B cell (primary cell): ENCODE measurements at regions not wholly inside any gene's neighbourhood (a gene's known extent, or its start where the extent isn't known, plus 50 kb on each side); places are given as distances from the start of the nearest gene placed in this dataset.

ENCODE experiments used
- ATAC-seq: fragments of 200-7000 bp; cut with Tn5 transposase; one replicate; pipeline ENCODE4 v1.10.0; 2021; ENCODE audit warnings: low read depth, mild to moderate bottlenecking, moderate number of reproducible peaks, moderate library complexity
- CTCF ChIA-PET: fragments of 350-600 bp; sonication (Branson Sonifier 250); formaldehyde crosslinking; loops from one replicate; lab custom pipeline; 2021; ENCODE audit warnings: antibody characterized with exemption, inconsistent platforms; lab: Charles Lee
- POLR2A ChIA-PET: fragments of 350-600 bp; sonication (Branson Sonifier 250); formaldehyde crosslinking; loops from one replicate; lab custom pipeline; 2021; ENCODE audit warnings: antibody characterized with exemption; lab: Charles Lee
- DNase-seq: peaks from one replicate; pipeline ENCODE4 v3.0.0; 2013
- H2AFZ ChIP-seq: 2 replicates; pipeline ENCODE4 v1.6.1; 2012; ENCODE audit warnings: mild to moderate bottlenecking, low read depth, low read length; ENCODE audit not compliant: insufficient read depth, poor library complexity, severe bottlenecking
- H3K27ac ChIP-seq, 2 donors: 1 replicate in 1 of 2; 2 replicates in 1 of 2; pipeline ENCODE4 v1.5.1; 2012 to 2013; ENCODE audit warnings: low read length in 2 of 2, mild to moderate bottlenecking in 2 of 2, moderate library complexity in 1 of 2
- H3K27me3 ChIP-seq, 4 experiments: fragments of 200-600 bp in 1 of 4; sonication (generic) in 1 of 4; replicated peaks in 1 of 4; 1 replicate in 2 of 4; 2 replicates in 2 of 4; pipeline versions ENCODE4 v1.6.1 to v1.7.0; 2013 to 2016; ENCODE audit warnings: low read length in 3 of 4, mild to moderate bottlenecking in 2 of 4, mixed read lengths in 1 of 4, moderate library complexity in 1 of 4; ENCODE audit not compliant: insufficient read depth in 4 of 4, control insufficient read depth in 3 of 4; ENCODE audit errors: control extremely low read depth in 1 of 4
- H3K36me3 ChIP-seq, 2 experiments: replicated peaks in 1 of 2; 1 replicate in 1 of 2; 2 replicates in 1 of 2; pipeline versions ENCODE4 v1.6.1 to v1.7.1; 2013; ENCODE audit warnings: low read length in 1 of 2; ENCODE audit not compliant: insufficient read depth in 2 of 2, control insufficient read depth in 1 of 2; ENCODE audit errors: control extremely low read depth in 1 of 2, extremely low read depth in 1 of 2
- H3K4me1 ChIP-seq, 2 donors: fragments of 200-600 bp in 1 of 2; sonication (generic) in 1 of 2; 1 replicate in 1 of 2; 2 replicates in 1 of 2; pipeline versions ENCODE4 v1.5.1 to v1.6.1; 2013 to 2017; ENCODE audit warnings: low read length in 2 of 2; ENCODE audit not compliant: control insufficient read depth in 2 of 2, insufficient read depth in 2 of 2
- H3K4me2 ChIP-seq: replicated peaks from 2 replicates; pipeline ENCODE3; 2012; ENCODE audit warnings: mild to moderate bottlenecking, low read depth, low read length; ENCODE audit not compliant: poor library complexity, severe bottlenecking
- H3K4me3 ChIP-seq, 5 experiments: fragments of 200-600 bp in 1 of 5; sonication (generic) in 1 of 5; 1 replicate in 3 of 5; 2 replicates in 2 of 5; pipeline versions ENCODE4 v1.5.1 to v1.7.0; 2011 to 2016; ENCODE audit warnings: low read length in 4 of 5, mild to moderate bottlenecking in 4 of 5, low read depth in 2 of 5, control low read depth in 1 of 5, moderate library complexity in 1 of 5; ENCODE audit not compliant: insufficient read depth in 1 of 5; ENCODE audit errors: control extremely low read depth in 1 of 5, extremely low read depth in 1 of 5
- H3K79me2 ChIP-seq: fragments of 200-600 bp; sonication (generic); one replicate; pipeline ENCODE4 v1.6.0; 2016; ENCODE audit warnings: low read length; ENCODE audit not compliant: control insufficient read depth, insufficient read depth
- H3K9ac ChIP-seq: fragments of 200-600 bp; sonication (generic); 2 replicates; pipeline ENCODE4 v1.6.1; 2017; ENCODE audit warnings: mild to moderate bottlenecking, low read length, moderate library complexity
- H3K9me3 ChIP-seq, 3 donors: one replicate each; pipeline versions ENCODE4 v1.6.1 to v1.7.1; 2013; ENCODE audit warnings: low read length in 2 of 3; ENCODE audit not compliant: control insufficient read depth in 2 of 3, insufficient read depth in 1 of 3; ENCODE audit errors: control extremely low read depth in 1 of 3
- H4K20me1 ChIP-seq: 2 replicates; pipeline ENCODE4 v1.6.0; 2012; ENCODE audit warnings: mild to moderate bottlenecking, low read length; ENCODE audit not compliant: insufficient read depth, control insufficient read depth, poor library complexity, severe bottlenecking
- H3K27ac Mint-ChIP-seq: one replicate; pipeline ENCODE4 v1.8.0; 2021; ENCODE audit warnings: mixed read lengths
- H3K27me3 Mint-ChIP-seq: one replicate; pipeline ENCODE4 v1.8.0; 2021; ENCODE audit warnings: mixed read lengths
- H3K4me1 Mint-ChIP-seq: one replicate; pipeline ENCODE4 v1.8.0; 2021; ENCODE audit warnings: mixed read lengths
- H3K4me3 Mint-ChIP-seq: one replicate; pipeline ENCODE4 v1.8.0; 2021; ENCODE audit warnings: mixed read lengths
- H3K9me3 Mint-ChIP-seq: one replicate; pipeline ENCODE4 v1.8.0; 2022; ENCODE audit warnings: mixed read lengths; ENCODE audit not compliant: insufficient read depth
- CTCF ChIP-seq: fragments of 200-600 bp; IDR thresholded peaks from one replicate; pipeline ENCODE4 v1.8.0; 2022; ENCODE audit warnings: antibody characterized with exemption, mild to moderate bottlenecking
- EZH2 ChIP-seq: IDR thresholded peaks from 2 replicates; pipeline ENCODE4 v1.6.1; 2012; ENCODE audit warnings: borderline replicate concordance, low read depth, mild to moderate bottlenecking, moderate library complexity, low read length; ENCODE audit not compliant: insufficient read depth, poor library complexity, severe bottlenecking
- WGBS: methylation state at CpG from one replicate; pipeline ENCODE4 v1.1.5; 2013; ENCODE audit warnings: missing lambda C conversion rate; ENCODE audit not compliant: insufficient coverage; 5-methylcytosine and 5-hydroxymethylcytosine counted together
- intact Hi-C: fragments of 100-400 bp; cut with micrococcal nuclease; formaldehyde crosslinking; loops from one replicate; pipeline ENCODE4 v1.10.0; 2022

GRCh38 chr4:24279911-24280375 is 304.4 kb downstream of the DHX15 start:
- intact Hi-C loops = no loop called here
- CTCF ChIA-PET = no interaction called here
- H3K9me3 Mint-ChIP-seq = no peaks in the 10 kb centered on the region
- no peak overlapping the region for H3K27ac Mint-ChIP-seq
- Histone ChIP-seq H3K36me3 (no peaks in the 10 kb centered on the region), H3K27me3 (no peaks in the 10 kb centered on the region), H3K9me3 (no peaks in the 10 kb centered on the region), H2AFZ (no peak overlapping the region), H3K4me3 (no peak overlapping the region), H3K4me1 (no peaks in the 10 kb centered on the region), H3K27ac (no peak overlapping the region), H3K9ac (no peak overlapping the region), H3K4me2 (no peak overlapping the region), H3K79me2 (no peaks in the 10 kb centered on the region), H4K20me1 (no peaks in the 10 kb centered on the region)
- no peak overlapping the region for H3K4me3 Mint-ChIP-seq
- no peak for TF ChIP-seq CTCF
- no peak for TF ChIP-seq EZH2
- POLR2A ChIA-PET = no interaction called here
- ATAC-seq (no peak), DNase-seq (no peak)
- H3K4me1 Mint-ChIP-seq = no peaks in the 10 kb centered on the region
- no peaks in the 10 kb centered on the region for H3K27me3 Mint-ChIP-seq
- WGBS = 84% methylated on average over 9 of the region's 9 CpGs

DNA sequence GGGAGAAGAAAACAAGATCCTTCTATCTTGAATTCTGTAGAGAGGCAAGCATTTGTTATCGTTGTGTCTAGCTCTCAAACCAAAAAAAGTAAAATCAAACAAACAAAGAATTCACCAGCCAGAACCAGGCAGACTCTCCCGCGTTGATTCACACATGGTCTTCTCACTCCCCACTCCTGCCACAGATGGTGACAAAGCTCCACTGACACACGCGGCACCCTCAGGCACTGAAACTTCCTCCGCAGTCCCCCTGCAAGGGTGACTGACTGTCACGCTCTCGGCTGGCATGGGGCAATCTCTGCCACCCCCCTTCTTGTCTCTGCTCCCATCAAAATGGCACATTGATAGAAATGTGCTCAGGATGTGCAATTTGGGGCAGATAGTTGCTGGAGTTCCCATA is 304.9 kb downstream of the DHX15 start:
- no peaks in the 10 kb centered on the region for H3K27me3 Mint-ChIP-seq
- H3K79me2 ChIP-seq = no peaks in the 10 kb centered on the region
- no peak overlapping the region for H3K27ac ChIP-seq
- no peak overlapping the region for H3K4me3 Mint-ChIP-seq
- no peaks in the 10 kb centered on the region for H4K20me1 ChIP-seq
- 90% methylated on average over 7 of the region's 8 CpGs for WGBS
- no peak overlapping the region for H3K4me2 ChIP-seq
- H3K4me3 ChIP-seq = no peak overlapping the region
- POLR2A ChIA-PET = no interaction called here
- no peak for DNase-seq
- no peak for ATAC-seq
- no peaks in the 10 kb centered on the region for H3K4me1 Mint-ChIP-seq
- TF ChIP-seq CTCF (no peak), EZH2 (no peak)
- no peak overlapping the region for H2AFZ ChIP-seq
- CTCF ChIA-PET = no interaction called here
- H3K27ac Mint-ChIP-seq = no peak overlapping the region
- H3K4me1 ChIP-seq = no peaks in the 10 kb centered on the region
- H3K9ac ChIP-seq = no peak overlapping the region
- intact Hi-C loops = no loop called here
- no peaks in the 10 kb centered on the region for H3K27me3 ChIP-seq
- H3K36me3 ChIP-seq = no peaks in the 10 kb centered on the region
- no peaks in the 10 kb centered on the region for H3K9me3 ChIP-seq
- H3K9me3 Mint-ChIP-seq = no peaks in the 10 kb centered on the region
